Non-pigmented ciliary epithelial cell (primary cell): ENCODE measurements at regions not wholly inside any gene's neighbourhood (a gene's known extent, or its start where the extent isn't known, plus 50 kb on each side); places are given as distances from the start of the nearest gene placed in this dataset.
"Not testable (repeated sequence)": the region's sequence is repeated elsewhere in the genome, so short reads cannot be mapped to it uniquely, and the experiment has no call there.

Experiments used
- DNase-seq: peaks from one replicate; pipeline ENCODE4 v3.0.0-alpha.2; 2010; ENCODE audit warnings: low read depth

DNA sequence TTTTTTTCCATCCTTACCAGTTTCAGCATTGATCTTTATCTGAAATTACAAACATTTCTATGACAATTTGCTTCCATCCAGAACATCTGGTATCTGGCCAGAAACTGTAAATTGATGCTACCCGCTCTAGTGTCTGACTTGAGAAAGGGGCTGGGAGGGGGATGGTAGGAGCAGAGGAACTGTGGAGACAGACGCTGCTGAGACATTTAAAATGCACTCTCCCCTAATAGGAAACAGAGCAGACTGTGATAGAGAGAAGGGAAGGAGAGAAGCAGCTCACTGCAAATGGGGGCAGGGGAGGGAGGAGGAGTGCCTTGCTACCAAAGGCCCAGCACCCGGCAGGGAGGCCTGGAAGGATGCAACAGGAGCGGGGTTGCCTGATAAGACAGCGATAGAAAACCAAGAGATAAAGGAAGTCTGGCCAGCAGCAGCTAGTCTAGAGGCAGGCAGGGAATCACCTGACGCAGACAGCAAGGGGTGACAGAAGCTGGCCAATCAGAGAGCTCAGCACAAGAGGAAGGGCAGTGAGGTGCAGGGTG lies 195.5 kb upstream of the NFIA start:
- no peak for DNase-seq

DNA sequence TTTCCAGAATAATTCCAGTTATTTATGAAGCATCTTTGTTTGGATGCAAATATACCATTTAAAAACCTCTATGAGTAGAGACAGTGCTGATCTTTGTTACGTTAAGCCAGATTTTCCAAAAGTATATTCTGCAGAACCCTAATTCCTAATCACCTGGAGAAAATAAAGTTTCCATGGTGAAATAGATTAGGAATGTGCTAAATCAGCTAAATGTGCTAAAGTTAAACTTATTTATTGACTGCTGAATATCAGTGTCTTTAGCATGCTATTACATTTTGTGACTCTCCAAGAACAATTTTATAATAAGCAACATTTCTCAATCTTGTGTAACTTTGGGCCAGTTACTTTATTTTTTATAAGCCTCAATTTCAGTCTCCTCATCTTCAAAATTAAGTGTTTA lies 196.3 kb upstream of the NFIA start:
- no peak for DNase-seq

DNA sequence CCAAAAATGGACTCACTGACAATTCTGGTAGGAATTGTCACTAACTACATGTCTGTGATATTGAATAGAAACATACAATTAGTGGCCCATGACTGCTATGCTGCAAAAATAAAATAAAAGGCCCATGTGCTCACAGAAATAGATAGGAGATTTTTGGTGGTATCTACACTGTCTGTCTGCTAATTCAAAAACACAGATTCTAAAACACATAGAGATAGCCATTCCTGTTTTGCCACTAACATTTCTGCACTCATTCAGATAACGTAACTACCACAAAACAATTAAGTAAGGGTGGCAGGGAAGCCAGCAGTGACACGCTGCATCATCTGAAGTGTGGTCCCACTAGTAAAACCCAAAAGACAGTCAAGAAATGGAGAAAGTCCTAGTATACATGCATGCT lies 202.2 kb upstream of the NFIA start:
- no peak for DNase-seq

GRCh38 chr1:60878323-60878722 lies 204.0 kb upstream of the NFIA start:
- DNase-seq, result no peak

- no peak for DNase-seq
These were observed 205.0 kb upstream of the NFIA start for GRCh38 chr1:60877376-60877775.

GRCh38 chr1:60876952-60877351 lies 205.4 kb upstream of the NFIA start:
- DNase-seq, result no peak

- no peak for DNase-seq
These were observed 207.2 kb upstream of the NFIA start for GRCh38 chr1:60875138-60875537.

GRCh38 chr1:60874718-60875117 lies 207.6 kb upstream of the NFIA start:
- peak; percentile 22 for DNase-seq

GRCh38 chr1:60873396-60873795 lies 209.0 kb upstream of the NFIA start:
- not testable (repeated sequence) for DNase-seq

DNA sequence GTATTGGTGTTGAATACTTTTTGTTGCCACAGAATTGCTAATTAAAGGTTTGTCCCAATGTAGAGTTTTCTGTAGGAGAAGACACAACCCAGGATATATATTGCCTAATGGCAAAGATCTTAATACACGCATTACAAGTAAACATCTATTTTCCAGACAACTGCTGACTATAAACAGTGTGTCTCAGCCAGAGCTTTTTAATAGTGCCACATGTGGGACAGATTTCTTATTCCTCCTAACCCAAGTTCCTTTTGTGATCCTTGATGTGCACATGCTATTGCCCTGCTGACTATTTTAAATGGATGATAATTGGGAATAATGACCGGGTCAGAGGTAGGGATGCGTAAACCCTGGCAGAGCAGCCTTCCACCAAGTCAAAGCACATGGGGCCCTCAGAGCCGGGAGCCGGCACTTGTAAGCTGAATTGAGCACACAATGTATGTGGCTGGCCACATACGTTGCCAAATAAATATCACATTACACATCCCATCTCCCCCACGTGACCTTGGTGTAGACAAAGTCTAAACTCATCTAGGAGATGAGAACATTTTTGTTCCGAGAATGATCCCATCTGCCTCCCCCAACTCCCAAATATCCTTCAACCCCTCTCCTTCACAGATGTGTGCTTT lies 209.8 kb upstream of the NFIA start:
- DNase-seq, result no peak

DNA sequence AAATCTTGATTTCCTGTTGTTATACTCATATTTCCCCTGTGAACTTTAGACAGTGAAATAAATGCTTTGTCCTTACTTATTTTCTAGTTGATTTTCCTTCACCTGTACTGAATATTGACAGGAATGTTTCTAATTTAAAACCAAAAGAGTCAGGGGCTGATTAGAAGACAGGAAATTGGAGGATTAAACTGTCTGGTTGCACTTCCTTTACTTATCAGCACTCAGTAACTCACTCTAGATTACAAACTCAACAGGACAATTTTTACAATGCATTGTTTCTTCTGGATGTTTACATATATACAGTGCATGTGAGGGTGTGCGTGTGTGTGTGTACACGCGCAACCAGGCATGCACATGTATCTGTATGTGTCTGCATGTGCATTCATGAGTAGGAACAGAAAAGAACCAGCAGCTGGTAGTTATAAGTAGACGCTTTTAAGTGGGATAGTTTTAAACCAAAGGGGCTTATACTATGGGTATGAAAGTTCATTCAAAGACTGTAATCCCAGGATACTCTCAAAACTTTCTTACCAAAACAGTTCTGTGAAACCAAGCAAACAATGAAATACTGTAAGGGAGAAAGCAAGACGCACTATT lies 212.0 kb upstream of the NFIA start:
- no peak for DNase-seq

DNA sequence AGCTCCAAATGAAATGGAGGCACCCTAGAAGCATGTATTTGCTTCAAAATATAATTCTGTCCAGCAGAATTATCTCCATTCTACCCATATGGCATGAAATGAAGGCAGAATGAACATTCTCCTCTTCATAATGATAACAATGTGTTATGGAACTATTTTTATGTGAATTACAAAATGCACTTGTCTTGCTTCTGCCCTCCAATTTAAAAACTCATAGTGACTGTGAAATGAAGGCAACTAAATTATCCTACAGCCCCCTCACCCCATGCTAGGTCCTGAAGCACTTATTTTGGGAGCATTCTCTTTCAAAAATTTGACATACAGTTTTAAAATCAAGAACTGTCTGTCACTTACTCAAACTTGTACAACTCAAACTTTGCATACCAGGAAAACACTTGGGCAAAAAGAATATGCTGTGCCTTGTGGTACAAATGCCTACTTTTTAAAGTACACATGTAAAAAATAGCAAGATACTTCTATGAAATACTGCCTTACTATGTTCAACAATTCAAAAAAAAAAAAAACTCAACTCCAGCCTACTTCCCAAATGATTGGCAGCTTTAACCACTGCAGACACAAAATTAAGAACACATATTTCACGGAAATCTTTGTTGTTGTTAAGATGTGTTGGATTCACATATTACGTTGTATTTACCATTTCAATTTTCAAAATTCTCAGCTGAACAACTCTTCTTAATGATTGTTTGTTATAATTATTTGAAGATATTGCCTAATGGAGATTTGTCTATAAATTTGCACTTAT lies 213.3 kb upstream of the NFIA start:
- no peak for DNase-seq

DNA sequence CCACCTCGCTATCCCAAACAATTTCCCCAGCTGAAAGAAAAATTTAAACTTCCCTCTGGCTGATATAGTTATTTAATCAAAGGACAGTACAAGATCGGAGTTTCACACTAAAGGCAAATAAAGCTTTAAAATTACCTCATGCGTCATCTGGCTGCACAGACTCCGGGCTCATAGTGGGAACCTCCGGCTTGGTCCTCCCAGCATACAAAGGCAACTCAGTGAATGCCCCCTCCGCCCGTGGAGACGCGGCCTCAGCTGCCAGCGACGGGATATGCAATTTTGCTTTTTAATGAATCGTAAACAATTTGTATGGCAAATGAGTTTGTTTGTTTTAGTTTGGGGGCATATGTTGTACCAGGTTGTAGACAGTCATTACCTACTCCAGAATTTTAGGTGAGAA lies 214.6 kb upstream of the NFIA start:
- no peak for DNase-seq

DNA sequence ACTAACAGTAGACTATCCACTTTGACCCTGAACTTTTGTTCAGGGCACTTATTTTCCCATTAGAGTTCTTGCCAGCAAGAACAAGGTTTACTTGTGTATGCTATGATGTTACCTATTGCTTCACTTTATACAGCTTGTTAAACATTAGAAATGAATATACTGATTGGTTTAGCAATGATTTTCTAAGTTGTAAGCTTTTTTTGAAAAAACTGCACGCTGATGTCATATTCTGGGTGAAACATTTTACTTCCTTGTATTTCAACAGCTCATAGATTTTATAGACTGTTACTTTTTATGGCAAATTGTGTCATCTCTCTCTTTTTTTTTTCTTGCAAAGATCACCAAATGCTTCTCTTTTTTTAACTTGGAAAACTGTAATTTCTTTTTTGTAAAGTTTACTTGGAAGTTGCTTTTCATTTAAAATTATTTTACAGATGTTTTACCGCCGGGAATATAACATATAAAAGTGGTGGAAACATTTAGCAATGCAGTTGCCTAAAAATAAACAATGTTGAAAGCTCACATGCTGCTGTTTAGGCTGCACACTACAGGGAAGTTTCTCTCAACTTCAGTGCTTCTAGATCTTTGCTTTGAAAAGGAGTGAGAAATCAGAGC lies 215.3 kb upstream of the NFIA start:
- DNase-seq, result no peak

GRCh38 chr1:60866226-60866900 lies 216.0 kb upstream of the NFIA start:
- DNase-seq, result no peak

DNA sequence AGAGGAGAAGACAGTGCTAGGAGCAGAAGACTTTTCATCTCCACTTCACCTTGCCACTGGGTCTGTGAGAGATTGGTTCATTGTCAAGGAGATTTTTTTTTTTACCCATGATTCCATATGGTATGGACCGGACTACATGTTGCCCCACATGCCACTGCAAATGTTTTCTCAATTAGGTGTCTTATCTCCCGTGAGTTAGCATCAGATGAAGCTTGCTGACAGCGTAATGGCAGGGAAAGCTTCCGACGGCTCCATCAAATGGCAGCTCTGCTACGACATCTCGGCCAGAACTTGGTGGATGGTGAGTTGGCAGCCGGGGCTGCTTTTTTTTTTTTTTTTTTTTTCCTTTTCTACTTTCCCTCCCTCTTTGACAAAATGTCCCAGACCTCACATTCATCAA lies 217.2 kb upstream of the NFIA start:
- DNase-seq, result no peak

GRCh38 chr1:60864722-60865121 lies 217.6 kb upstream of the NFIA start:
- DNase-seq, result no peak

DNA sequence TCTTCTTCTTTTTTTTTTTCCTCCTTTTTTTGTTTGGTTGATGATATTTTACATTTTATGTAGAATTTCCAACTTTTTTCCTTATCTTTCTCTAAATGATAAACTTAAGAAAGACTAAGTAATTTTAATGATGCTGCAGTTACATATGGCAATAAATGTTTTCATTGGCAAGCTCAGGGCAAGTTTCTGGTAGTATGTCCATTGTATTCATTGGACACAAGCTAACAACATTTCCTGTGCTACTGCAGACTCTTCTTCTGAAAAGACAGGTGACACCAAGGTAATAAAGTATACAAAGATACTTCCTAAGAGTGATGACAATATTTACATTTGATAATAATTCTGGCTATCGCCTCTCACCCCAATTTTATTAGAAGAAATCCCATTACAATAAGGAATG lies 219.2 kb upstream of the NFIA start:
- no peak for DNase-seq

- DNase-seq, result no peak
These were observed 220.3 kb upstream of the NFIA start for GRCh38 chr1:60861961-60862567.

DNA sequence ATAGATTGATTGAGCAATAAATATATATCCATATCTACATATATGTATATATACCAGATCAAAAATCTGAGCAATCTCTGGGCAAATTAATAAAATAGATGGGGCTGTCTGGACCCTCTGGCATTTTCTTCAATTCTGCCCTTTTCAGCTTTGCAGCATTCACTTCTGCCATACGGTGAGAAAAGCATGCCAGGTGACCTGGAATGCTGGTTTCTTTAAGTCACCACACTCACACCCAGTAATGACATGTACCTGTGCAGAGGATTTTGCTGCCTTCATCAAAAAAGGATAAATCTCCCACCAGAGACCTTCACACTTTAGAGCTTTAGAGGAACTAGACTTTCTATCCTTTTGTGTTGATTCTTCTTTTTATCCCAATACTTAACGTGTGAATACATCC lies 223.2 kb upstream of the NFIA start:
- no peak for DNase-seq

GRCh38 chr1:60857851-60858250 lies 224.5 kb upstream of the NFIA start:
- no peak for DNase-seq

DNA sequence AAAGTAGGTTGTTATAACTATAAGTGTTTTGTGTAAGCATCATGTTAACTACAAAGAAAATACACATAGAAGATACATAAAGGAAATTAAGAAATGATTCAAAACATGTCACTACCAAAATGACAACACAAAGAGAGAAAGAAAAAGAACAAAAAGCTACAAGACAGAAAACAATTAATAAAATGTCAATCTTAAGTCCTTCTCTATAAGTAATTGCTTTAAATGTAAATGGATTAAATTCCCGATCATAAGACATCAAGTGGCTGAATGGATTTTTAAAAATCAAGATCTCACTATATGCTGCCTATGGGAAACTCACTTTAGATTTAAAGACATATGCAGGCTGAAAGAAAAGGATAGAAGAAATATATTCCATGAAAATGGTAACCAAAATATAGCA lies 232.3 kb upstream of the NFIA start:
- no peak for DNase-seq
